ENCODE measurements at regions not wholly inside any gene's neighbourhood (a gene's known extent, or its start where the extent isn't known, plus 50 kb on each side); places are given as distances from the start of the nearest gene placed in this dataset.

GRCh38 chr6:71139249-71139648, 149.4 kb upstream of the OGFRL1 start:
- no peak for TF ChIP-seq CTCF (IDR thresholded peaks at IDR 0.05; ENCODE audit: borderline replicate concordance, extremely low read depth, low read length, poor library complexity, severe bottlenecking)
- no peak for TF ChIP-seq EZH2 (IDR thresholded peaks at IDR 0.05; ENCODE audit: borderline replicate concordance, low read depth, low read length, severe bottlenecking)

Measured in DND-41 (cell line).